ENCODE measurements at regions not wholly inside any gene's neighbourhood (a gene's known extent, or its start where the extent isn't known, plus 50 kb on each side); places are given as distances from the start of the nearest gene placed in this dataset.

DNA sequence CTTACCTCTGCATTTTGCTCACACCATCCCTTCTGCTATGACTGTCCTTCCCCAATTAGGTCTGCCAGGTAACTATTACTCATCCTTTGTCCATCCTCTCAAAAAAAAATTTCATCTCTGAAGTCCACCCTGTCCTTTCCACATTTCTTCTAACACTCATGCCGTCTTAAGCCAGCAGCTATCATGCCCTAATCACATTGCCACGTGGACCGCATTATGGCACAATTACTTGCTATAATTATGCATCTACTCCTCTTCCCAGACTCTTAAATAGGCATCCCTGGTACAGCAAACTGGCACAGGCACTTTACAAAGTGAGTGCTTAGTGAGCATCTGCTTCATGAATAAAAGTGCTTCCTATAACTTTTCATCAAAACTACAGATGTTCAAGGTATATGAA lies 295.4 kb upstream of the ESRRG start:
- no peak for TF ChIP-seq TAF1 (IDR thresholded peaks at IDR 0.05; ENCODE audit: borderline replicate concordance, insufficient read depth, low read length)
- no peak for TF ChIP-seq SIN3A (IDR thresholded peaks at IDR 0.05; ENCODE audit: borderline replicate concordance, insufficient read depth, low read length)

GRCh38 chr1:217017165-217017564 lies 293.9 kb upstream of the ESRRG start:
- TF ChIP-seq, protein P1, sequence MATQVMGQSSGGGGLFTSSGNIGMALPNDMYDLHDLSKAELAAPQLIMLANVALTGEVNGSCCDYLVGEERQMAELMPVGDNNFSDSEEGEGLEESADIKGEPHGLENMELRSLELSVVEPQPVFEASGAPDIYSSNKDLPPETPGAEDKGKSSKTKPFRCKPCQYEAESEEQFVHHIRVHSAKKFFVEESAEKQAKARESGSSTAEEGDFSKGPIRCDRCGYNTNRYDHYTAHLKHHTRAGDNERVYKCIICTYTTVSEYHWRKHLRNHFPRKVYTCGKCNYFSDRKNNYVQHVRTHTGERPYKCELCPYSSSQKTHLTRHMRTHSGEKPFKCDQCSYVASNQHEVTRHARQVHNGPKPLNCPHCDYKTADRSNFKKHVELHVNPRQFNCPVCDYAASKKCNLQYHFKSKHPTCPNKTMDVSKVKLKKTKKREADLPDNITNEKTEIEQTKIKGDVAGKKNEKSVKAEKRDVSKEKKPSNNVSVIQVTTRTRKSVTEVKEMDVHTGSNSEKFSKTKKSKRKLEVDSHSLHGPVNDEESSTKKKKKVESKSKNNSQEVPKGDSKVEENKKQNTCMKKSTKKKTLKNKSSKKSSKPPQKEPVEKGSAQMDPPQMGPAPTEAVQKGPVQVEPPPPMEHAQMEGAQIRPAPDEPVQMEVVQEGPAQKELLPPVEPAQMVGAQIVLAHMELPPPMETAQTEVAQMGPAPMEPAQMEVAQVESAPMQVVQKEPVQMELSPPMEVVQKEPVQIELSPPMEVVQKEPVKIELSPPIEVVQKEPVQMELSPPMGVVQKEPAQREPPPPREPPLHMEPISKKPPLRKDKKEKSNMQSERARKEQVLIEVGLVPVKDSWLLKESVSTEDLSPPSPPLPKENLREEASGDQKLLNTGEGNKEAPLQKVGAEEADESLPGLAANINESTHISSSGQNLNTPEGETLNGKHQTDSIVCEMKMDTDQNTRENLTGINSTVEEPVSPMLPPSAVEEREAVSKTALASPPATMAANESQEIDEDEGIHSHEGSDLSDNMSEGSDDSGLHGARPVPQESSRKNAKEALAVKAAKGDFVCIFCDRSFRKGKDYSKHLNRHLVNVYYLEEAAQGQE (IDR thresholded peaks at IDR 0.05; ENCODE audit: insufficient read depth in 1 of 2, low read depth in 2 of 2, low read length in 2 of 2) = no peak
- no peak for TF ChIP-seq FOXP2 (optimal IDR thresholded peaks at IDR 0.05; ENCODE audit: borderline replicate concordance, extremely low read depth, extremely low read length, insufficient read depth)
- no peak for TF ChIP-seq SIN3A (IDR thresholded peaks at IDR 0.05; ENCODE audit: borderline replicate concordance, insufficient read depth, low read length)
- TF ChIP-seq TAF1 (IDR thresholded peaks at IDR 0.05; ENCODE audit: borderline replicate concordance, insufficient read depth, low read length) = no peak
- no peak for TF ChIP-seq POLR2AphosphoS5 (IDR thresholded peaks at IDR 0.05; ENCODE audit: low read depth, low read length)

- TF ChIP-seq TAF1 (IDR thresholded peaks at IDR 0.05; ENCODE audit: borderline replicate concordance, insufficient read depth, low read length) (no peak), FOXP2 (optimal IDR thresholded peaks at IDR 0.05; ENCODE audit: borderline replicate concordance, extremely low read depth, extremely low read length, insufficient read depth) (no peak), POLR2AphosphoS5 (IDR thresholded peaks at IDR 0.05; ENCODE audit: low read depth, low read length) (no peak), SIN3A (IDR thresholded peaks at IDR 0.05; ENCODE audit: borderline replicate concordance, insufficient read depth, low read length) (no peak)
- TF ChIP-seq, protein P1 (IDR thresholded peaks at IDR 0.05; ENCODE audit: insufficient read depth in 1 of 2, low read depth in 2 of 2, low read length in 2 of 2) = no peak
Measured at GRCh38 chr1:217014066-217014465, 290.8 kb upstream of the ESRRG start.

- TF ChIP-seq TAF1 (IDR thresholded peaks at IDR 0.05; ENCODE audit: borderline replicate concordance, insufficient read depth, low read length) (no peak), SIN3A (IDR thresholded peaks at IDR 0.05; ENCODE audit: borderline replicate concordance, insufficient read depth, low read length) (no peak)
Measured at GRCh38 chr1:217012659-217013058, 289.4 kb upstream of the ESRRG start.

GRCh38 chr1:217011097-217011496 lies 287.9 kb upstream of the ESRRG start:
- TF ChIP-seq POLR2AphosphoS5 (IDR thresholded peaks at IDR 0.05; ENCODE audit: low read depth, low read length) (no peak), FOXP2 (optimal IDR thresholded peaks at IDR 0.05; ENCODE audit: borderline replicate concordance, extremely low read depth, extremely low read length, insufficient read depth) (no peak), TAF1 (IDR thresholded peaks at IDR 0.05; ENCODE audit: borderline replicate concordance, insufficient read depth, low read length) (no peak), SIN3A (IDR thresholded peaks at IDR 0.05; ENCODE audit: borderline replicate concordance, insufficient read depth, low read length) (no peak)
- TF ChIP-seq, protein P1 (IDR thresholded peaks at IDR 0.05; ENCODE audit: insufficient read depth in 1 of 2, low read depth in 2 of 2, low read length in 2 of 2) = no peak

GRCh38 chr1:217010253-217010652 lies 287.0 kb upstream of the ESRRG start:
- TF ChIP-seq TAF1 (IDR thresholded peaks at IDR 0.05; ENCODE audit: borderline replicate concordance, insufficient read depth, low read length) (no peak), POLR2AphosphoS5 (IDR thresholded peaks at IDR 0.05; ENCODE audit: low read depth, low read length) (no peak), SIN3A (IDR thresholded peaks at IDR 0.05; ENCODE audit: borderline replicate concordance, insufficient read depth, low read length) (no peak), FOXP2 (optimal IDR thresholded peaks at IDR 0.05; ENCODE audit: borderline replicate concordance, extremely low read depth, extremely low read length, insufficient read depth) (no peak)
- TF ChIP-seq, protein P1 (IDR thresholded peaks at IDR 0.05; ENCODE audit: insufficient read depth in 1 of 2, low read depth in 2 of 2, low read length in 2 of 2) = no peak

Measured in PFSK-1 (cell line).